ENCODE measurements at regions not wholly inside any gene's neighbourhood (a gene's known extent, or its start where the extent isn't known, plus 50 kb on each side); places are given as distances from the start of the nearest gene placed in this dataset.

DNA sequence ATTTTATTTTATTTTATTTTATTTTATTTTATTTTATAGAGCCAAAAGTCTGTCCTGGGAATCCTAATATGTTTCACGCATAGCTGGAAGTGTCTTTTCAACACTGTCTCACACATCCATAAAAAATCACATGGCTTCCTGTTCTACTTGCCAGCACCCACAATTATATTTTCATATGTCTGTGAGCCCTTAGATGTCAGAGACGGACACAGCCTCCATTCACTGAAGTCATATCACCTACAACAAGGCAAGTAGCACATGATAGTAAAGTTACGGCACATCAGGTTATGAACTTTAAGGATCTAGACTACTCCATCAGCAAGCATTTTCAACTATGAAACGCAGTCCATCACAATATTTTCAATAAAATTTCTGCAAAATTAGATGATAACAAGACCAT lies 168.4 kb downstream of the ZIC4 start:
- TF ChIP-seq, protein P1, sequence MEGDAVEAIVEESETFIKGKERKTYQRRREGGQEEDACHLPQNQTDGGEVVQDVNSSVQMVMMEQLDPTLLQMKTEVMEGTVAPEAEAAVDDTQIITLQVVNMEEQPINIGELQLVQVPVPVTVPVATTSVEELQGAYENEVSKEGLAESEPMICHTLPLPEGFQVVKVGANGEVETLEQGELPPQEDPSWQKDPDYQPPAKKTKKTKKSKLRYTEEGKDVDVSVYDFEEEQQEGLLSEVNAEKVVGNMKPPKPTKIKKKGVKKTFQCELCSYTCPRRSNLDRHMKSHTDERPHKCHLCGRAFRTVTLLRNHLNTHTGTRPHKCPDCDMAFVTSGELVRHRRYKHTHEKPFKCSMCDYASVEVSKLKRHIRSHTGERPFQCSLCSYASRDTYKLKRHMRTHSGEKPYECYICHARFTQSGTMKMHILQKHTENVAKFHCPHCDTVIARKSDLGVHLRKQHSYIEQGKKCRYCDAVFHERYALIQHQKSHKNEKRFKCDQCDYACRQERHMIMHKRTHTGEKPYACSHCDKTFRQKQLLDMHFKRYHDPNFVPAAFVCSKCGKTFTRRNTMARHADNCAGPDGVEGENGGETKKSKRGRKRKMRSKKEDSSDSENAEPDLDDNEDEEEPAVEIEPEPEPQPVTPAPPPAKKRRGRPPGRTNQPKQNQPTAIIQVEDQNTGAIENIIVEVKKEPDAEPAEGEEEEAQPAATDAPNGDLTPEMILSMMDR (conservative IDR thresholded peaks at IDR 0.05; ENCODE audit: low read depth in 2 of 2) = no peak
- TF ChIP-seq POLR2AphosphoS5 (IDR thresholded peaks at IDR 0.05; ENCODE audit: low read depth) = no peak
